ENCODE measurements at regions not wholly inside any gene's neighbourhood (a gene's known extent, or its start where the extent isn't known, plus 50 kb on each side); places are given as distances from the start of the nearest gene placed in this dataset.
"Not testable (repeated sequence)": the region's sequence is repeated elsewhere in the genome, so short reads cannot be mapped to it uniquely, and the experiment has no call there.

DNA sequence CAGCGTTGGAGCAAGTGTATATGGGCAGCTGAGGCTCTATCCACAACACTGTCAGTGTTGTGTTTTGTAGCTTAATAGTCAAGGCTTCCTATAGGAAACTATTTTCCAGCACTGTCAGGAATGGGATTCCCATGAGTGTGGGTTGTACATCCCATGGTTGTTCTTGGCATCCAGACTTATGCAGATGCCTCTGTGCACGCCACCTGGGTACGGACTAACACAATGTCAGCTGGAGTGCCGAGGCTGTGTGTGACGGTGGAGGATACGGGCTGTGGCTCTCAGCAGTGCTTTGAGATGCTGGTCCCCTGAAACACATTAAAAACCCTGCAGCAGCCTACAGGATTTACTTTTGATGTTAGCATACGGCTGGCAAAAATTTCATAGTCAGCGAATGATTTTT is 350.0 kb downstream of the ACTR3B start:
- Histone ChIP-seq H3K27ac (ENCODE audit: low read depth, low read length) (no peak overlapping the region), H3K36me3 (ENCODE audit: insufficient read depth, low read length) (no peaks in the 10 kb centered on the region), H3K4me1 (ENCODE audit: insufficient read depth, low read length) (no peaks in the 10 kb centered on the region), H3K27me3 (ENCODE audit: insufficient read depth, low read length) (no peaks in the 10 kb centered on the region), H3K4me3 (ENCODE audit: insufficient read depth, low read depth, low read length) (no peak overlapping the region), H3K9me3 (ENCODE audit: insufficient read depth, low read depth, low read length) (peaks cover 17% of the 10 kb centered on the region), H4K20me1 (ENCODE audit: insufficient read depth, low read length) (no peaks in the 10 kb centered on the region), H3K9ac (ENCODE audit: low read length) (no peak overlapping the region), H2AFZ (ENCODE audit: low read depth, low read length) (no peak overlapping the region), H3K79me2 (ENCODE audit: insufficient read depth, low read length) (no peaks in the 10 kb centered on the region), H3K4me2 (ENCODE audit: low read length) (no peak overlapping the region)
- no peak for DNase-seq (ENCODE audit: low read depth)
- no peak overlapping the region for H3K27ac Mint-ChIP-seq (ENCODE audit: unreplicated experiment)
- no peaks in the 10 kb centered on the region for H3K36me3 Mint-ChIP-seq (ENCODE audit: low read depth, unreplicated experiment)
- H3K27me3 Mint-ChIP-seq (ENCODE audit: low read depth, unreplicated experiment): peaks cover 19% of the 10 kb centered on the region
- no peak for FAIRE-seq
- no peak overlapping the region for H3K4me3 Mint-ChIP-seq (ENCODE audit: unreplicated experiment)
- peaks cover 4% of the 10 kb centered on the region for H3K9me3 Mint-ChIP-seq (ENCODE audit: unreplicated experiment)
- no peaks in the 10 kb centered on the region for H3K4me1 Mint-ChIP-seq (ENCODE audit: low read depth, unreplicated experiment)
- TF ChIP-seq EZH2 (IDR thresholded peaks at IDR 0.05; ENCODE audit: insufficient read depth, low read length) (no peak), CTCF (IDR thresholded peaks at IDR 0.05; ENCODE audit: insufficient read depth, low read depth, low read length) (no peak)

- Mint-ChIP-seq H3K36me3 (ENCODE audit: low read depth, unreplicated experiment) (no peaks in the 10 kb centered on the region), H3K4me1 (ENCODE audit: low read depth, unreplicated experiment) (no peaks in the 10 kb centered on the region), H3K27me3 (ENCODE audit: low read depth, unreplicated experiment) (peaks cover 19% of the 10 kb centered on the region), H3K4me3 (ENCODE audit: unreplicated experiment) (no peak overlapping the region), H3K9me3 (ENCODE audit: unreplicated experiment) (peaks cover 4% of the 10 kb centered on the region), H3K27ac (ENCODE audit: unreplicated experiment) (no peak overlapping the region)
- H3K4me1 ChIP-seq (ENCODE audit: insufficient read depth, low read length): no peaks in the 10 kb centered on the region
- H3K9ac ChIP-seq (ENCODE audit: low read length): no peak overlapping the region
- no peak for TF ChIP-seq EZH2 (IDR thresholded peaks at IDR 0.05; ENCODE audit: insufficient read depth, low read length)
- TF ChIP-seq CTCF (IDR thresholded peaks at IDR 0.05; ENCODE audit: insufficient read depth, low read depth, low read length): no peak
- H4K20me1 ChIP-seq (ENCODE audit: insufficient read depth, low read length): no peaks in the 10 kb centered on the region
- no peaks in the 10 kb centered on the region for H3K36me3 ChIP-seq (ENCODE audit: insufficient read depth, low read length)
- H3K27me3 ChIP-seq (ENCODE audit: insufficient read depth, low read length): no peaks in the 10 kb centered on the region
- peaks cover 17% of the 10 kb centered on the region for H3K9me3 ChIP-seq (ENCODE audit: insufficient read depth, low read depth, low read length)
- no peak overlapping the region for H2AFZ ChIP-seq (ENCODE audit: low read depth, low read length)
- DNase-seq (ENCODE audit: low read depth): no peak
- H3K4me3 ChIP-seq (ENCODE audit: insufficient read depth, low read depth, low read length): no peak overlapping the region
- H3K4me2 ChIP-seq (ENCODE audit: low read length): no peak overlapping the region
- H3K79me2 ChIP-seq (ENCODE audit: insufficient read depth, low read length): no peaks in the 10 kb centered on the region
- no peak for FAIRE-seq
- no peak overlapping the region for H3K27ac ChIP-seq (ENCODE audit: low read depth, low read length)
These were observed 351.1 kb downstream of the ACTR3B start for GRCh38 chr7:153110606-153111005.

- H3K27me3 Mint-ChIP-seq (ENCODE audit: low read depth, unreplicated experiment): peaks cover 10% of the 10 kb centered on the region
- not testable (repeated sequence) for H2AFZ ChIP-seq (ENCODE audit: low read depth, low read length); H3K4me1 ChIP-seq (ENCODE audit: insufficient read depth, low read length); H3K27ac Mint-ChIP-seq (ENCODE audit: unreplicated experiment); H3K4me1 Mint-ChIP-seq (ENCODE audit: low read depth, unreplicated experiment); H3K4me3 Mint-ChIP-seq (ENCODE audit: unreplicated experiment); H3K27me3 ChIP-seq (ENCODE audit: insufficient read depth, low read length); H3K27ac ChIP-seq (ENCODE audit: low read depth, low read length); H3K4me3 ChIP-seq (ENCODE audit: insufficient read depth, low read depth, low read length); H3K9ac ChIP-seq (ENCODE audit: low read length); H3K9me3 ChIP-seq (ENCODE audit: insufficient read depth, low read depth, low read length); H4K20me1 ChIP-seq (ENCODE audit: insufficient read depth, low read length); FAIRE-seq; H3K36me3 Mint-ChIP-seq (ENCODE audit: low read depth, unreplicated experiment); H3K36me3 ChIP-seq (ENCODE audit: insufficient read depth, low read length); H3K4me2 ChIP-seq (ENCODE audit: low read length); DNase-seq (ENCODE audit: low read depth); H3K9me3 Mint-ChIP-seq (ENCODE audit: unreplicated experiment); H3K79me2 ChIP-seq (ENCODE audit: insufficient read depth, low read length)
These were observed 362.7 kb downstream of the ACTR3B start for GRCh38 chr7:153122255-153122654.
